Body of pancreas (tissue), 4 donors: ENCODE measurements at regions not wholly inside any gene's neighbourhood (a gene's known extent, or its start where the extent isn't known, plus 50 kb on each side); places are given as distances from the start of the nearest gene placed in this dataset.

ENCODE experiments used
- ATAC-seq: fragments of 150-250 bp; one replicate; pipeline ENCODE4 v1.9.1; 2016
- DNase-seq, 4 donors: peaks; one replicate each; pipeline ENCODE4 v3.0.0-alpha.2; 2019
- H3K27ac ChIP-seq, 4 donors: fragments of 200-600 bp; sonication (generic); 1 replicate in 3 of 4; 2 replicates in 1 of 4; pipeline versions ENCODE4 v1.5.1 to v1.6.1; 2016 to 2019; ENCODE audit warnings: mild to moderate bottlenecking in 1 of 4, mixed read lengths in 1 of 4, moderate library complexity in 1 of 4
- H3K27me3 ChIP-seq, 2 donors: fragments of 200-600 bp; sonication (generic); one replicate each; pipeline ENCODE4 v1.6.0; 2016; ENCODE audit warnings: mild to moderate bottlenecking in 1 of 2
- H3K36me3 ChIP-seq, 2 donors: fragments of 200-600 bp; sonication (generic); replicated peaks in 1 of 2; 2 replicates each; pipeline ENCODE4 v1.5.1; 2016; ENCODE audit warnings: low read depth in 2 of 2; ENCODE audit not compliant: insufficient read depth in 1 of 2
- H3K4me1 ChIP-seq: fragments of 200-600 bp; sonication (generic); one replicate; pipeline ENCODE4 v1.6.0; 2016
- H3K4me3 ChIP-seq, 2 donors: fragments of 200-600 bp; sonication (generic); 1 replicate in 1 of 2; 2 replicates in 1 of 2; pipeline ENCODE4 v1.5.1; 2016 to 2019
- H3K9me3 ChIP-seq, 3 donors: fragments of 200-600 bp; sonication (generic); 1 replicate in 2 of 3; 2 replicates in 1 of 3; pipeline ENCODE4 v1.5.1; 2016
- CTCF ChIP-seq, 7 experiments: fragments of 450-650 bp in 4 of 7; fragments of 200-600 bp in 3 of 7; sonication (generic) in 3 of 7; IDR thresholded peaks; one replicate each; pipeline ENCODE4 v1.5.1; 2016 to 2019; ENCODE audit warnings: antibody characterized with exemption in 7 of 7
- POLR2A ChIP-seq, 3 donors: fragments of 450-650 bp; IDR thresholded peaks; one replicate each; pipeline ENCODE4 v1.6.1; 2016; ENCODE audit warnings: antibody characterized with exemption in 3 of 3, mild to moderate bottlenecking in 2 of 3
- WGBS, 2 donors: methylation state at CpG; one replicate each; pipeline ENCODE4 v1.1.5; 2017; 5-methylcytosine and 5-hydroxymethylcytosine counted together
- intact Hi-C: fragments of 100-400 bp; cut with DNase I; formaldehyde crosslinking; loops from one replicate; pipeline ENCODE4 v1.15.1; 2023

- WGBS, 2 donors = 79 to 84% methylated on average over 2 of the region's 2 CpGs
Observed at GRCh38 chr11:95569207-95569606, 220.4 kb downstream of the FAM76B start.

GRCh38 chr11:95568281-95568680, 221.3 kb downstream of the FAM76B start:
- intact Hi-C loops = no loop called here
- H3K36me3 ChIP-seq = no peaks in the 10 kb centered on the region
- 70 to 100% methylated on average over 1 of the region's 1 CpG for WGBS, 2 donors
- no peak overlapping the region for H3K27ac ChIP-seq
- no peaks in the 10 kb centered on the region for H3K9me3 ChIP-seq
- H3K4me1 ChIP-seq = no peaks in the 10 kb centered on the region
- H3K27me3 ChIP-seq = no peaks in the 10 kb centered on the region
- DNase-seq (no peak), ATAC-seq (no peak)
- no peak for TF ChIP-seq CTCF (IDR thresholded peaks at IDR 0.05)
- TF ChIP-seq POLR2A (IDR thresholded peaks at IDR 0.05) = no peak
- H3K4me3 ChIP-seq = no peak overlapping the region

More at GRCh38 chr11:95569207-95569606, 220.4 kb downstream of the FAM76B start:
- Histone ChIP-seq H3K27me3 (no peaks in the 10 kb centered on the region), H3K36me3 (no peaks in the 10 kb centered on the region), H3K9me3 (no peaks in the 10 kb centered on the region), H3K4me3 (no peak overlapping the region), H3K27ac (no peak overlapping the region), H3K4me1 (no peaks in the 10 kb centered on the region)
- DNase-seq = no peak
- no peak for ATAC-seq
- TF ChIP-seq CTCF (IDR thresholded peaks at IDR 0.05) = no peak
- TF ChIP-seq POLR2A (IDR thresholded peaks at IDR 0.05) = no peak
- intact Hi-C loops = no loop called here

- no peaks in the 10 kb centered on the region for H3K27me3 ChIP-seq
- no peak overlapping the region for H3K4me3 ChIP-seq
- no peak overlapping the region for H3K27ac ChIP-seq
- no peaks in the 10 kb centered on the region for H3K36me3 ChIP-seq
- no peaks in the 10 kb centered on the region for H3K4me1 ChIP-seq
- H3K9me3 ChIP-seq = no peaks in the 10 kb centered on the region
- ATAC-seq (no peak), DNase-seq (no peak)
- WGBS, 2 donors = 53 to 86% methylated on average over 1 of the region's 1 CpG
- intact Hi-C loops = no loop called here
- TF ChIP-seq POLR2A (IDR thresholded peaks at IDR 0.05) (no peak), CTCF (IDR thresholded peaks at IDR 0.05) (no peak)
Observed at GRCh38 chr11:95567685-95568084, 221.9 kb downstream of the FAM76B start.

- DNase-seq = no peak
- no peak overlapping the region for H3K4me3 ChIP-seq
- intact Hi-C loops = no loop called here
- ATAC-seq = no peak
- H3K4me1 ChIP-seq = no peaks in the 10 kb centered on the region
- no peaks in the 10 kb centered on the region for H3K36me3 ChIP-seq
- 21 to 29% methylated on average over 1 of the region's 1 CpG for WGBS, 2 donors
- no peaks in the 10 kb centered on the region for H3K9me3 ChIP-seq
- no peaks in the 10 kb centered on the region for H3K27me3 ChIP-seq
- no peak for TF ChIP-seq POLR2A (IDR thresholded peaks at IDR 0.05)
- no peak for TF ChIP-seq CTCF (IDR thresholded peaks at IDR 0.05)
- no peak overlapping the region for H3K27ac ChIP-seq
Observed at GRCh38 chr11:95566211-95566610, 223.4 kb downstream of the FAM76B start.

- TF ChIP-seq POLR2A (IDR thresholded peaks at IDR 0.05) (no peak), CTCF (IDR thresholded peaks at IDR 0.05) (no peak)
- Histone ChIP-seq H3K27me3 (no peaks in the 10 kb centered on the region), H3K36me3 (no peaks in the 10 kb centered on the region), H3K9me3 (no peaks in the 10 kb centered on the region), H3K4me1 (no peaks in the 10 kb centered on the region), H3K27ac (no peak overlapping the region), H3K4me3 (no peak overlapping the region)
- DNase-seq (no peak), ATAC-seq (no peak)
- intact Hi-C loops = no loop called here
- 70 to 88% methylated on average over 1 of the region's 1 CpG for WGBS, 2 donors
Observed at GRCh38 chr11:95565724-95566141, 223.8 kb downstream of the FAM76B start.
